ENCODE measurements at regions not wholly inside any gene's neighbourhood (a gene's known extent, or its start where the extent isn't known, plus 50 kb on each side); places are given as distances from the start of the nearest gene placed in this dataset.

GRCh38 chr1:229028544-229028943 lies 242.4 kb upstream of the RAB4A start:
- H3K4me1 ChIP-seq, result peaks cover 0 to 79% (median 6%) of the 10 kb centered on the region in 12 donors
- no peak for TF ChIP-seq CTCF (IDR thresholded peaks at IDR 0.05)
- no peak for TF ChIP-seq POLR2A (IDR thresholded peaks at IDR 0.05)
- no peak for DNase-seq
- H3K27ac ChIP-seq, result no peak overlapping the region
- no peaks in the 10 kb centered on the region for H3K9me3 ChIP-seq
- no peaks in the 10 kb centered on the region for H3K36me3 ChIP-seq
- H3K4me3 ChIP-seq, result no peak overlapping the region
- intact Hi-C loops (cut with DNase I), result no loop called here
- 79 to 86% (median 82%) methylated on average over 11 of the region's 11 CpGs for WGBS, 4 donors
- ATAC-seq, result no peak
- no peaks in the 10 kb centered on the region for H3K27me3 ChIP-seq

- no peak for DNase-seq
- Histone ChIP-seq H3K36me3 (no peaks in the 10 kb centered on the region), H3K4me1 (peaks cover 0 to 73% (median 6%) of the 10 kb centered on the region in 12 donors), H3K4me3 (no peak overlapping the region), H3K27me3 (no peaks in the 10 kb centered on the region), H3K27ac (no peak overlapping the region), H3K9me3 (no peaks in the 10 kb centered on the region)
- intact Hi-C loops (cut with DNase I), result no loop called here
- no peak for TF ChIP-seq POLR2A (IDR thresholded peaks at IDR 0.05)
- TF ChIP-seq CTCF (IDR thresholded peaks at IDR 0.05), result no peak
- 86 to 95% (median 94%) methylated on average over 10 of the region's 10 CpGs for WGBS, 4 donors
- ATAC-seq, result peak in 1 of 4 donors; percentile 62
Measured at GRCh38 chr1:229028987-229029878, 241.7 kb upstream of the RAB4A start.

- Histone ChIP-seq H3K9me3 (no peaks in the 10 kb centered on the region), H3K4me3 (no peak overlapping the region), H3K27me3 (no peaks in the 10 kb centered on the region), H3K36me3 (no peaks in the 10 kb centered on the region), H3K27ac (no peak overlapping the region), H3K4me1 (peaks cover 0 to 67% (median 6%) of the 10 kb centered on the region in 12 donors)
- ATAC-seq, result no peak
- WGBS, 4 donors, result 91 to 100% (median 95%) methylated on average over 1 of the region's 1 CpG
- no peak for DNase-seq
- intact Hi-C loops (cut with DNase I), result no loop called here
- TF ChIP-seq POLR2A (IDR thresholded peaks at IDR 0.05), result no peak
- no peak for TF ChIP-seq CTCF (IDR thresholded peaks at IDR 0.05)
Measured at GRCh38 chr1:229029879-229030235, 241.1 kb upstream of the RAB4A start.

GRCh38 chr1:229030630-229031029 lies 240.3 kb upstream of the RAB4A start:
- no peak for ATAC-seq

More at GRCh38 chr1:229030630-229031029, 240.3 kb upstream of the RAB4A start:
- no peak for DNase-seq
- Histone ChIP-seq H3K9me3 (no peaks in the 10 kb centered on the region), H3K4me1 (peaks cover 0 to 67% (median 6%) of the 10 kb centered on the region in 12 donors), H3K27ac (no peak overlapping the region), H3K4me3 (no peak overlapping the region), H3K36me3 (no peaks in the 10 kb centered on the region), H3K27me3 (no peaks in the 10 kb centered on the region)
- intact Hi-C loops (cut with DNase I), result no loop called here
- WGBS, 4 donors, result 88 to 92% (median 89%) methylated on average over 3 of the region's 3 CpGs
- TF ChIP-seq CTCF (IDR thresholded peaks at IDR 0.05) (no peak), POLR2A (IDR thresholded peaks at IDR 0.05) (no peak)
